ENCODE measurements at regions not wholly inside any gene's neighbourhood (a gene's known extent, or its start where the extent isn't known, plus 50 kb on each side); places are given as distances from the start of the nearest gene placed in this dataset.

- no peak for TF ChIP-seq CTCF (conservative IDR thresholded peaks at IDR 0.05)
- Histone ChIP-seq H3K4me1 (ENCODE audit: control insufficient read depth, insufficient read depth, low read length) (peaks cover 4% of the 10 kb centered on the region), H3K27me3 (ENCODE audit: control insufficient read depth, insufficient read depth, low read length, poor library complexity, severe bottlenecking) (no peaks in the 10 kb centered on the region), H3K9ac (ENCODE audit: extremely low read depth, low read length, poor library complexity, severe bottlenecking) (no peak overlapping the region), H3K36me3 (ENCODE audit: control insufficient read depth, insufficient read depth, low read length) (no peaks in the 10 kb centered on the region), H3K4me3 (ENCODE audit: low read length) (no peak overlapping the region), H3K27ac (ENCODE audit: low read depth, low read length) (no peak overlapping the region), H3K9me3 (ENCODE audit: control insufficient read depth, low read length) (peaks cover 10% of the 10 kb centered on the region)
- no peak for DNase-seq
- H3K27ac Mint-ChIP-seq: no peak overlapping the region
- H3K4me1 Mint-ChIP-seq: peaks cover 17% of the 10 kb centered on the region
- H3K27me3 Mint-ChIP-seq (ENCODE audit: insufficient read depth): no peaks in the 10 kb centered on the region
- no peak overlapping the region for H3K4me3 Mint-ChIP-seq
- H3K9me3 Mint-ChIP-seq: peaks cover 21% of the 10 kb centered on the region
- WGBS, 2 experiments (ENCODE audit: insufficient coverage in 1 of 2, insufficient read length in 1 of 2): 73% methylated on average over 7 of the region's 7 CpGs
- peaks cover 2% of the 10 kb centered on the region for H3K36me3 Mint-ChIP-seq (ENCODE audit: low read depth)
These were observed 126.9 kb upstream of the NDUFV2 start for GRCh38 chr18:8975624-8976023.

GRCh38 chr18:8976606-8977005, 125.9 kb upstream of the NDUFV2 start:
- Histone ChIP-seq H3K36me3 (ENCODE audit: control insufficient read depth, insufficient read depth, low read length) (no peaks in the 10 kb centered on the region), H3K4me3 (ENCODE audit: low read length) (no peak overlapping the region), H3K4me1 (ENCODE audit: control insufficient read depth, insufficient read depth, low read length) (peaks cover 4% of the 10 kb centered on the region), H3K9me3 (ENCODE audit: control insufficient read depth, low read length) (peaks cover 10% of the 10 kb centered on the region), H3K9ac (ENCODE audit: extremely low read depth, low read length, poor library complexity, severe bottlenecking) (no peak overlapping the region), H3K27ac (ENCODE audit: low read depth, low read length) (no peak overlapping the region), H3K27me3 (ENCODE audit: control insufficient read depth, insufficient read depth, low read length, poor library complexity, severe bottlenecking) (no peaks in the 10 kb centered on the region)
- no peak overlapping the region for H3K4me3 Mint-ChIP-seq
- WGBS, 2 experiments (ENCODE audit: insufficient coverage in 1 of 2, insufficient read length in 1 of 2): 97 to 100% methylated on average over 2 to 3 of the region's 3 CpGs
- H3K4me1 Mint-ChIP-seq: peaks cover 24% of the 10 kb centered on the region
- DNase-seq: no peak
- no peak overlapping the region for H3K27ac Mint-ChIP-seq
- peaks cover 21% of the 10 kb centered on the region for H3K9me3 Mint-ChIP-seq
- peaks cover 2% of the 10 kb centered on the region for H3K36me3 Mint-ChIP-seq (ENCODE audit: low read depth)
- TF ChIP-seq CTCF (conservative IDR thresholded peaks at IDR 0.05): no peak
- H3K27me3 Mint-ChIP-seq (ENCODE audit: insufficient read depth): no peaks in the 10 kb centered on the region

GRCh38 chr18:8977166-8977565, 125.3 kb upstream of the NDUFV2 start:
- H3K27me3 ChIP-seq (ENCODE audit: control insufficient read depth, insufficient read depth, low read length, poor library complexity, severe bottlenecking): no peaks in the 10 kb centered on the region
- Mint-ChIP-seq H3K9me3 (peaks cover 21% of the 10 kb centered on the region), H3K27me3 (ENCODE audit: insufficient read depth) (no peaks in the 10 kb centered on the region), H3K4me1 (peaks cover 24% of the 10 kb centered on the region), H3K4me3 (no peak overlapping the region), H3K36me3 (ENCODE audit: low read depth) (peaks cover 2% of the 10 kb centered on the region), H3K27ac (no peak overlapping the region)
- TF ChIP-seq CTCF (conservative IDR thresholded peaks at IDR 0.05): no peak
- peaks cover 10% of the 10 kb centered on the region for H3K9me3 ChIP-seq (ENCODE audit: control insufficient read depth, low read length)
- no peak overlapping the region for H3K9ac ChIP-seq (ENCODE audit: extremely low read depth, low read length, poor library complexity, severe bottlenecking)
- H3K27ac ChIP-seq (ENCODE audit: low read depth, low read length): no peak overlapping the region
- H3K36me3 ChIP-seq (ENCODE audit: control insufficient read depth, insufficient read depth, low read length): no peaks in the 10 kb centered on the region
- no peak overlapping the region for H3K4me3 ChIP-seq (ENCODE audit: low read length)
- H3K4me1 ChIP-seq (ENCODE audit: control insufficient read depth, insufficient read depth, low read length): peaks cover 4% of the 10 kb centered on the region
- DNase-seq: no peak

Data from endodermal cell (in vitro differentiated cells).